ENCODE measurements at regions not wholly inside any gene's neighbourhood (a gene's known extent, or its start where the extent isn't known, plus 50 kb on each side); places are given as distances from the start of the nearest gene placed in this dataset.

- DNase-seq, result no peak
Observed at GRCh38 chr1:234972411-234973191, 156.0 kb downstream of the TOMM20 start.

DNA sequence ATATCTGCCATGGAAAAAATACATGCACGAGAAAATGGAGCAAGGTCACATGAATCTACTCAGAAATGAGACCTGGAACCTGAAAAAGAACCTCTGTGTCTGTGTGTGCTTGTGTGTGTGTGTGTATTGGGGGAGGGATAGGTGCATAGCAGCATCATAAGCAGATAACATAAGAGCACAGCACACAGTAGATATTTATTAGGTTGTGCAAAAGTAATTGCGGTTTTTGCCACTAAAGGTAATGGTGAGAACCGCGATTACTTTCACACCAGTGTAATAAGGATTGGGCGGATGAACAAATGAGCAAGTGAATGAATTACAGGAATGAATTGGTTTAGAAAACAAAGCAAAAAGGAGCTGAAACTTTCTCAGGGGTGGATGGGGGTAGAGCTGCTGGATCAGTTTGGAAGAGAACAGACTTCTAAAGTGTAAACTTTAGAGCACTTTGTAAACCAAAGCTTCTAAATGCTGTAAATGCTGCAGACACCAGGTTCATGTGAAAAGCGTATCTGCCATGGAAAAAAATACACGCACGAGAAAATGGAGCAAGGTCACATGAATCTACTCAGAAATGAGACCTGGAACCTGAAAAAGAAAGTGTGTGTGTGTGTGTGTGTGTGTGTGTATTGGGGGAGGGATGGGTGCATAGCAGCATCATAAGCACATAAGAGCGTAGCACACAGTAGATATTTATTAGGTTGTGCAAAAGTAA lies 156.9 kb downstream of the TOMM20 start:
- no peak for DNase-seq

- DNase-seq, result no peak
Observed at GRCh38 chr1:234970731-234971476, 157.7 kb downstream of the TOMM20 start.

DNA sequence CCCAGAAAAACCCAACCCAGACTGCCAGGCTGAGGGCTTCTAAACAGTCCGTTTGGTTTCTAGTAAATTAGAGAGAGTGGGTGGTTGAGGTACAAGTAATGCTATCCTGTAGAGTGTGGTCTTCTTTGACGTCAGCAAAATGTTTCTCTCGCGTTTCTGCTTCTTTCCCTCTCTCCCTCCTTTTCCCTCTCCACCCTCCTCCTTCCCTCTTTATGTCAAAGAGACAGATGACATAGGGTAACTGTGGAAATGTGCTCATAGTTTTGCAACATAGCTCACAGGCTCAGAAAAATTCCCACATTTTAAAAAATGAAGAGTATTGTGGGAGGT lies 158.3 kb downstream of the TOMM20 start:
- DNase-seq, result no peak

DNA sequence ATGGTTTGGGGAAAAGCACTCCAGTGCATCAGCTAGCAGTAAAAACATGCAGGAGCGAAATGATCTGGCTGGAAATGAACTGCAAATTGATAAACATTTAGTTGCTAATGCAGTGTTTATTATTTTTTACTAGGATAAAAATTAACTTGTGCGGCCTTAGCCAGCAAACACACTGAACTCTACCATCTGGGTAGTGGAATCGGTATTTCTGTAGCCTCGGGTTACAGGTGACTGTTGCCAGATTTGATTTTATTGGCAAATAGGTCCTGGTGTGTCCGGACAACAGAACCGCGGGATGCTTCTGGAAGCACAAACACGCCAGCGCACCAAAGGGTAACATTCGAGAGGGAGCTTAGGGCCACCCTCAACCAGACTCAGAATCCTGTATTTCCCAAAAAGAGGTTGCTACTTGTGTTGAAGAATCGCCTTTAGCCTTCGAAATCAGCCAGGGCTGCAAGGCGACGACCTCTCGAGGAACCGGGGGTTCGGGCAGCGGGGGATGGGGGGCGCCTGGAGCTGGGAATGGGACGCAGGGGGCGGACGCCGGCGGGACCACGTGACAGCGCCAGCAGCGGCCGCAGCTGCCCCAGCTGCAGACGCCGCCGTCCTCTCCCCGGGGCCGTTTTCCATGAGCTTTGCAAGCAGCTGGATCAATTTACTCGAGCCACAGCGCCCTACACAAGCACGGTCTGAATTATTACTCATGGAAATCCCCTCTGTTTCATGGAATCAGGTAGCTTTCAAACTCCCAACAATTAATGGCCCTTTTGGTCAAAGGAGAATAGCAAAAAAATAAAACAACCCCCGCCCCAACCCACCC lies 158.8 kb downstream of the TOMM20 start:
- peak; percentile 65 for DNase-seq

DNA sequence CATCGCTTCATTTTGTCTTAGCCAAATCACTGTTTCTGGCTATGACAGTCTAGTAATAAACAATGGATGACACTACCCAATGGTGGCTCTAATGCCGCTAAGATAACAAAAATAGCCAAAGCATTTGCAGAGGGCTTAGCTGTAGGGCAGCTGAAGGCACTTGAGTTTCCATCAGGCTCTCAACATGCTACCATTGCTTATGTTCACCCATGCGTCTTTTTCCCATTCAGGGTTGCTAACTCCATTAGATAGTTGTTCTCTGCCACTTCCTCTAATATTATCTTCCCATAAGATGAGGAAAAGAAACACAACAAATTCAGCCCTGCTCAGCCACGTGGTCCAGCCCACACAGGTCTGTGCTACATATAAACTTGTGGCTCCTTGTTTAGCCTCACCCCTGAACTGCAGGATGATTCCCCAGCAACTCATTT lies 159.6 kb downstream of the TOMM20 start:
- DNase-seq, result peak; percentile 41

GRCh38 chr1:234968451-234968850 lies 160.2 kb downstream of the TOMM20 start:
- DNase-seq, result no peak

DNA sequence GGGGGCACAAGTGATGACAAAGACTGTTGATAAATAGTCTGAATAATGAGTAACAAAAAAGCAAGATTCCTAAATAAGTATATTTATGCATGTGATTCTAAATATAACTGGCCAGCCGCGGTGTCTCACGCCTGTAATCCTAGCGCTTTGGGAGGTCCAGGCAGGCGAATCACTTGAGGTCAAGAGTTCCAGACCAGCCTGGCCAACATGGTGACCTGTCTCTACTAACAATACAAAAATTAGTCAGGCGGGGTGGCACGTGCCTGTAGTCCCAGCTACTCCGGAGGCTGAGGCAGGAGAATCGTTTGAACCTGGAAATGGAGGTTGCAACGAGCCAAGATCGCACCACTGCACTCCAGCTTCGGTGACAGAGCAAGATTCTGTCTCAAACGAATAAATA lies 161.5 kb downstream of the TOMM20 start:
- DNase-seq, result no peak

- no peak for DNase-seq
Observed at GRCh38 chr1:234965111-234965510, 163.5 kb downstream of the TOMM20 start.

GRCh38 chr1:234963904-234964702 lies 164.5 kb downstream of the TOMM20 start:
- DNase-seq, result no peak

DNA sequence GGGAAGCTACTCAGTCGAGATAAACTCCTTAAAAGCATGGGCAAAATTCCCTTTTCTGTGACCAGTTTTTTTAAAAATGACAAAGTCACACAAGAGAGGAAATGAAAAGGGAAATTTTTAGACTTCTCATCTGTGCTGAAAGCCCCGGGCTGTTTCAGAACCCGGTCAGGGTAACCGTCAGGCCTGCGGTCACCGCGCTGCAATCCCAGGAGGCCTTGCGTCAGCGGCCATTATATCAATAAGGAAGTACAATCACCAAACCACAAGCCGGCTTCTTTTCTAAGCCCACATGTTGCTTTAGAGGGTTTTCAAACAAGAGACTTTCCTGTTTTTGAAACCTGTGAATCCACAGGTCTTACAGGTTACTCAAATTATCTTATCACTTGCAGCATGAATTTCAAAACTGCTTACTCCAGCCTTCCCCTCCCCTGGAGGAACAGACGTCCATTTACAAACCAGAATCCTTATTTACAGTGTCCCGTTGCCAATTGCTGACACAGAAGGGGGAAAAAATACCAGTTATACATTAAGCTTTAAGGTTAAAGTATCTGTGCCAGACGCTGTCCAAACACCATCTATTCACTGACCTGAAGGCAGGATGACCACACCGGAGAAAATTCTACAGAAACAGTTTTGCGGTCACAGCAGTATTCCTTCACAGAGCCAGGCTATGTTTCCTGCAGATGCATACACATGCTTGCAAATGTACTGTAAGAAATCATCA lies 165.3 kb downstream of the TOMM20 start:
- DNase-seq, result no peak

DNA sequence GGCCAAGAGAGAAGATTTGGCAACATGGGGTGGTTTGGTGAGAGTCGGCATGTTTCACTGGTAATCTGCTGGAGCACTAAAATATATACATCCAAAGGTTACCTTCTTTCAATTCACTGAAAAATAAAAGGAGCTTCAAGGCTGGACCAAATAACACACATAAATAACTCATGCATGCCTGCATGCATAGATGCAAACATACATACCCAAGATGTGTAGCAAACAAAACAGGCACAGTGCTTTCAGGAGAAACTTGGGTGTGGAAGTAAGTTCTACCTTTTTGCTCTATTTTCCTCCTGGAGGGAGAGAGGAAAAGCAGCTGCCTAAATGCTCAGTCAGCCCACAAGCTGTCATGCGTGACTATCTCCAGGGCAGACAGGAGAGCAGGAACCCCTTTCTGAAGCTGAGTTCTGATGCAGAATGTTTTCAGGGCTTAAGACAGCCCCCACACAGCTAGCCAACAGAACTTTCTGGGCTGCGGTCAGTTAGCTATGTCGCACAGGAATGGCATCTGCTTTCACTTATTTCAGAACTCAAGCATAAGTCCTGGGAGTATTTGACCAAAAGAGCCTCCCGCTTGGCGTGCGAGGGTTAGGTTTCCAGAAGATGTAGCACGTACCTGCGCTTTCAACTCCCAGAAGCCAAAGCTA lies 166.2 kb downstream of the TOMM20 start:
- no peak for DNase-seq

GRCh38 chr1:234961456-234962339 lies 166.9 kb downstream of the TOMM20 start:
- no peak for DNase-seq

- DNase-seq, result no peak
Observed at GRCh38 chr1:234960722-234961455, 167.7 kb downstream of the TOMM20 start.

- no peak for DNase-seq
Observed at GRCh38 chr1:234958706-234959657, 169.7 kb downstream of the TOMM20 start.

- DNase-seq, result no peak
Observed at GRCh38 chr1:234958066-234958705, 170.5 kb downstream of the TOMM20 start.
